Stimulated activated CD4-positive, alpha-beta T cell treated with anti-CD3 and anti-CD28 coated beads, Interleukin-2, amount 100 ng/mL, for 4 hours (primary cell): ENCODE measurements at regions not wholly inside any gene's neighbourhood (a gene's known extent, or its start where the extent isn't known, plus 50 kb on each side); places are given as distances from the start of the nearest gene placed in this dataset.

Experiments
- DNase-seq: peaks from one replicate; pipeline ENCODE4 v3.0.0-alpha.2; 2020; ENCODE audit warnings: low read depth

DNA sequence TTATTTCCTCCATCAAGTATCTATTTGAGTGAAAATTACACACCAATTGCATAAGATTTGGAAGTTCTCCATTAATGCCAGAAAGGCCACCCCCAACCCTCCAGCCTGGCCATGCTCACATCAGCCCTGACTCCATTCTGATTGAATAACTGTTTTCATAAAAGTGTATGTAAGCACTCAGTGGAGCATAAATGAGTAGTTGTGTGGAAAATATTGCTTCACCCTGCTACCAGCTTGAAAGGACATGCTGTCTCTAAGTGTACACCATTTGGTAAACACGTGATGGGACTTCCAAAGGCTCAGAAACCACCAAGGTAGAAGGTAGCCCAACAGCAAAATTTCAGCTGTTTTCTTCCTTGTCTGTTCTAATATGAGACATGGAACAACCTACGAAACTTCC is 393.8 kb downstream of the ZNF385D start:
- DNase-seq, result no peak

- DNase-seq, result no peak
Measured at GRCh38 chr3:21356402-21356801, 394.6 kb downstream of the ZNF385D start.

DNA sequence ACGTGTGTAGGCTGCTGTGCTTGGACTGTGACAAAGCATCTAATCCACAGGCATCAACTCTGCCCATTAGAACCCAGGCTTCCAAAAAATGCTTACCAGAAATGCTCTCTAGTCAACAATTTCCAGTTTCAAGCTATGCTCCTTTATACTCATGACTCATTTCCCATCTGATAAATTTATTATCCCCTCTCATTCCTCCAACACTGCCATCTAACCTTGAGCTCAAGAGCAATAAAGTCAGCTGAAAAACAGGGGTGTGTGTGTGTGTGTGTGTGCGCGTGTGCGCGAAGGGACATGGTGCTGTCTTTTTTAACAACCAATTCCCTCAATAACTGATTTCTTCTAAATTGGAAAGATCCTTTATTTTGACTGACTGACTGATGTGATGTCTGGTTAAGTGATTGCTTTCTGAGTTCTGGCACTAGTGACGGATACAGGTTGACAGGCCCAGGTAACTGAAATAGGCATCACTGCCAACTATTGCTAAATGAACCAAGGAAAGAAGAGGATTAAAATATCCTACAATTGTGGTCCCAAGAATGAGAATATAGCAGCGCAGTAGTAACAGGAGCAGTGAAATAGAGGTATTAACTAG is 405.5 kb downstream of the ZNF385D start:
- no peak for DNase-seq

GRCh38 chr3:21331857-21332256 is 419.2 kb downstream of the ZNF385D start:
- DNase-seq, result no peak

- no peak for DNase-seq
Measured at GRCh38 chr3:21331321-21331720, 419.7 kb downstream of the ZNF385D start.

DNA sequence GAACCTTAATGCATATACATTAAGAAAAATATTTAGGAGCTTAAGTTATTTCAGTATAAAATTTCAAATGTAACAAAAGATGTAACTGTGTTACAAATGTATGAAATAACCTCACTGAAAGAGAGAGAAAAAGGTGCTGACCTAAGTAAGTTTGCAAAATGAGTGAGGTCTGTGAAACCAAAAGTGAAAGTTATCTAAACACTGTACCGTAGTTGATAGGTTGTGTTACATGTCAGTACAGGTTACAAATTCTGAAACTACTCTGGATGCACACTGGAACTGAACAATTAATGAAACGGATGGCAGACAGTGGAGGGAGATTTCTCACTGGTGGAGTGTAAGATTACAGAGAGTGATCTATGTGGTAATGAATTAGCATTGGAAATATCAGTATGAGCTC is 420.7 kb downstream of the ZNF385D start:
- no peak for DNase-seq

DNA sequence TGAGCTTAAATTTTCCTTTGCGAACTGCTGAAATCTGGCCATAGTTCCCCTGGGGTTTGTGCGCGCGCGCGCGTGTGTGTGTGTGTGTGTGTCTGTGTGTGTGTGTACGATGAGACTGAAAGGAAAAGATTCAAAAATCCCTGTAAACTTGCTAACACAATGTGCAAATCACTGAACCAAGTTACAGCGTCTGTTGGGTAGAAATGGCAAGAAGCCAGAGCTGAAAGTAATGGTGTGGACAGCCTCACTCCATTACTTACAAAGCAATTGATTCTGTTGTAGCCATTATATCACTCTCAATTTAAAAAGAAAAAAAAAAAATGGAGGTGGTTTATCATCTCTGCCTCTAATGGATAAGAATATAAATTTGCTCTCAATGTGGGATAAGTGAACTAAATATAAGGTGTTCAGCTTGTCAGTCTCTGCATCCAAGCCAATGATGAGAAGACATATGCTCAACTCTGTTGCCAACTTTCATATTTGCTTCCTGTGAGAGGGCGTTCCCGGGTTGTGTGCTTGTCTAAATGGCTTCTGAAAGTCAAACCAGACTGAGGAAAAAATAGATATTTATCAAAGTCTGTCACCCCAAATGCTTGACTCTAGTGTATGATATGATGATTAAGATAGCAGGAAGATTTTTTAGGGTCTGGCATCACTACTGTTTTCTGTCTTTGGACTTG is 422.2 kb downstream of the ZNF385D start:
- no peak for DNase-seq

DNA sequence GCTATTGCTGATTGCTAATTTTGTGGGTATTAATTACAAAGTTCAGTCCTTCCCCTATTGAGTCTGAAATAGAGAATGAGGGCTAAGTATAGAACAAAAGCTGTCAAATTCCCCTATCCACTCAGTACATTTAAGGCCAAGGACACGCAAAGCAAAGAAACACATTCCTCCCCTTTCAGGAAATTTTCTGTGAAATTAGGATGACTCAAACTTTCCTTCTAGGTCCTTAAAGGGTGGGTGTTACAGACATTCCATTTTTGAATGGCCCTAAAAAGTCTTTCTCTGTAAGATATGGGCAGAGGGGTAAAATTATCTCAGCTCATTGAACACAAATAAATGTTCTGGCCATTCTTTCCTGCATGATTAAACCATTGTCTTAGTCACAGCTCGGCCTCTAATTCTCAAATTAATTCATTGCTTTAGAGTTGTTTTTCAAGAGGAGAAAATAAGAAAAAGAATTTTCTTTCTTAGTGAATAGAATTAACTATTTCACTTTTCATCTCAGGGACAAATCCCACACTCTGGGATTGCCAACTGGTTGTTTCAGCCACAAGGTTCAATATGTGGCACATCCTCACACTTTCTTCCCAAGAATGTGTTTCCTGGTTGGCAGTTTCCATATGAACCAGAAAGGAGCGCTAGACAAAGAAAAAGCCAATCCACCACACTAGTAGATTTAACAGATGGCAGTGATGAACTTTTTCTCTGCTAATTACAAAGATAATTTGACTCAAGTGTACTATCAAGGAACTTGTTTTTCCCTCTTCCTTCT is 424.1 kb downstream of the ZNF385D start:
- DNase-seq, result no peak

DNA sequence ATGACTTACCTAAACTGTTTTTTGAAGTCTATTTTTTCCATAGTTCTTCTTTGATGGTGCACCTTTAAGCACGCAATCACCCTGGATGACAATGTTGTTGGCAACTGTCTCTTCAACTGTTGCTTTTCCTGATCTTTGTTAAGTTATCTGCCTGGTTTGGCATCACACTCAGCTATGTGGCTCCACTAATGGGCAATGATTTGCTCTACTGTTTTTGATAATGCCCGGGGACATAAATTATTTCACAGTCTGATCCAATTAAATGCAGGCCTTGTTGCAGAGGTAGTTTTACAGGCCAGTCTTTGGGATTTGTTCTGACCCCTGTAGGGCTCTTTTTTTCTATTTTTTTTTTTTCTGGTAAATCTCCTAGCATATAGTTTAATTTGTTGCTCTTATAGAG is 436.3 kb downstream of the ZNF385D start:
- no peak for DNase-seq

GRCh38 chr3:21310891-21311290 is 440.1 kb downstream of the ZNF385D start:
- DNase-seq, result no peak

DNA sequence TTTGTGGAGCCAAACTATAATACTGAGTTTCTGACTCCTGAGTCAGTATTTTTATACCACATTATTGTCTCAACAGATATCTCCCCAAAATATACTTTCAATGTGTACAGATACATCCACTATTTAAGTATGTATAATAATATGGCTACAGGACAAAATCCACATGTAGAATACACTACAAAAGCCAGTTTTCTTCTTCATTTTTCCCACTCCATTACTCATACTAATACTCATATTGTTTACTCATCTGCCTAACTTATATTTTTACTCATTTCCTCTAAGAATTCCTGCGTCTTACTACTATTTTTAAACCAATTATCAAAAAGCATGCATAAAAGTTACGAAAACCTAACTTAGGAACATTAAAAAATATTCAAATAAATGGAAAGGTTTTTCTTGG is 440.8 kb downstream of the ZNF385D start:
- no peak for DNase-seq

DNA sequence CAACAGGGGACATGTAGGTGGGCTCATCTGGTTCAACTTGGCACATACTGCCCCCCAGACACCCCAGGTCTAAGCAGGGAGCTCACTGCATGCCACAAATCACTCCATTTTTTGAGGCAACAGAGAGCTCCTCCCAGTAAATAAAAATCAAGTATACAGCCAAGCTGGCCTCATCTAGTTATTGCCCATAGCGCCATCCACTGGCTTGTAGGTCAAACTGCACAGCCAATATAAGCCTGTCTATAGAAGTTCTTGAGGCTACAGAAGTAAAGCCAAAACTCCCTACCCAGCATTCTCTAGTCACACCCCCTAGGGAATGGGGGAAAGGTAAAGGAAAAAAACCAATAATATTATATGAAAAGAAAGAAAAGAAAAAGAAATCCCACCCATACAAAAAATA is 453.7 kb downstream of the ZNF385D start:
- no peak for DNase-seq

DNA sequence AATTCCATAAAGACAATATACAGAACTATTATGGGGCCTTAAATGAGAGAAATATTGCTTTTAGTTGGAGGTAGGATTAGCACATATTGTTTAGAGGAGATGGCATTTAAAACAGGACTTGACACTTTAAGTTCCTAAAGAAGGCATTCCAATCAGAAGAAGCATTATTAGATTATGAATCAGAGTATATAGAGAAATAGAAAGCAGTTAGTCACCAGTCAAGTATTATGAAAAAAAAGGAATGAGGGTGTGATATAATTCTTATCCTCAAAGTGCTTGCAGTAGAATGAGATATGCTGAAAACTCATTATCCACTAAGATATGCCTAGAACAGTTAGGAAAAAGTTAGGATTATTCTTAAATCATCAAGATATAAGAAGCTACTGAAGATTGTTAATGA is 456.2 kb downstream of the ZNF385D start:
- no peak for DNase-seq

GRCh38 chr3:21292971-21293370 is 458.0 kb downstream of the ZNF385D start:
- DNase-seq, result no peak

DNA sequence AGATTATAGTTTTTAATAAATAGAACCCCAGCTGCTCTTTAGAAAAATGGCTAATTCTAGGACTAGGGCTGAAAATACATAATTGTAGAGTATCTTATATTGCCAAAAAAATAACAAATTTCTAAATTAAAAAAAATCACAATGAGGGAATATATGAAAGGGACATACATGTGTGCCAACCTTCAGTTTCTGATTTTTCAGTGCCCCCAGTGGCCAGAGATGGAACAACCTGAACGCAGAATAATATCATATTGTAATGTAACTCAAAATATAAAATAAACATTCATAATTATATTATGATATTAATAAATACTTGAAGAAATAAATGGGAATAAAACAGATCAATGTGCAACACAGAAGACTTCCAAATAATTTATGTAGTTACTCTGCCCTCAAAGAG is 460.5 kb downstream of the ZNF385D start:
- no peak for DNase-seq

DNA sequence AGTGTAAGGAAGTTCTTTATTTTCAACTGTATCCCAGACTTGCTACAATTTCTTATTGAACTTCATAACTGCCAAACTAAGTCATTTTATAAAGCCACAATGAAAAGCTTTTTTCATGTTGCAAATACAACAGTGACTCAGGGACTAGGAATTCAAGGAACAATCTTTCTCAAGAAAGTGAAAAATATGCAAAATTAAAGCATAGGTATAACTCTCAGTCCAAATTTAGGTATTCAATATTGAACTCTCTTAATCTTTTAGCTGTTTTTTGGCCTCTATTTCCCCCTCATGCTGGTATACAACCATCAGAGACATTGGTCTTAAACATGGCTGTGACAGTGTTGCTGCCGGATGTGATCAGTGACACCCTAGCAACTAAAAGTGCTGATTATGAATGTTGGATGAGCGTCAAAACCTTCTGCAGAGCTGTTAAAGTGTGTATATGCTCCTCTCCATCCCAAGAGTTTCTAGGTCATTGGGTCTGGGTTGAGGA is 476.9 kb downstream of the ZNF385D start:
- DNase-seq, result no peak

DNA sequence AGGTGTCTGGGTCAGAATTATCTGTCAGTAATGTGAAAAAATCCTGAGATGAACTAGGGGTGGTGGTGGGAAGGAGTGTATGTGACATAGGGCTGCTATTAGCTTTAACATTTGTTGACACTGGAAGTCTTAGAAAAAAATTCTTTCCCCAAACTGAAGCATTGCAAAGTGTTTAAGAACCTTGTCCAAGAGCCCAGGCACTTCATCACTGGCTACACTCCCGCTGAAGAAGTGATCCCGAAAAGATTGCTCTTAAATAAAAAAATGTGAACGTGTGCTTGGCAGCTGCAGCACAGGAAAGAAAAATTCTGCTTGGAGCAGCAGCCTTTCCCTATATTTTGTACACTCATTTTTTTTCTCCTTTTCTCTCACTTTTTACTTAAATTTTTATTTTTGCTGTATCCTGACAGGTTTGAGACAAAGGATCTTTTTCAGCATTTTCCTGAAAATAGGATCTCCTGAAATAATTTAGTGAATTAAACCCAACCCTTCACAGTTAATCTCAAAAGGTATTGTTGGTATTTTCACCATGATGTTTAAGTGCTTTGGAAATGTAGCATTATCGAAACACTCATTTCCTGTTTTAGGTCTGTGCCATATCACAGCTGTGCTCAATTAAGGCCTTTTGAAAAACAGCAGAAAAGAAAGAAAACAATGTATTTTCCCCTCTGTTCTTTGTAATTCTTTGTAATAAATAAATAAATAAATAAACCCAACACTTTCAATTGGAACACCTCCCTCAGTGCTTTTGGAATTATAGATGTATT is 477.6 kb downstream of the ZNF385D start:
- no peak for DNase-seq

DNA sequence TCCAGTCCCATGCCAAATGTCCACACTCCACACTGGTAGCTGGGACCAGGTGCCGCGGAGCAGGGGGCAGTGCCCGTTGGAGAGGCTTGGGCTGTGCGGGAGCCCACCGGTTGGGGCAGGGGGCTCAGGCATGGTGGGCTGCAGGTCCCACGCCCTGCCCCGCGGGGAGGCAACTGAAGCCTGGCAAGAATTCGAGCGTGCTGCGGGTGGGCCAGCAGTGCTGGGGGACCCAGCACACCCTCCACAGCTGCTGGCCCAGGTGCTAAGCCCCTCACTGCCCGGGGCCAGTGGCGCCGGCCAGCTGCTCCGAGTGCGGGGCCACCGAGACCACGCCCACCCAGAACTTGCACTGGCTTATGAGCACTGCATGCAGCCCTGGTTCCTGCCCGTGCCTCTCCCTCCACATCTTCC is 479.4 kb downstream of the ZNF385D start:
- DNase-seq, result no peak

DNA sequence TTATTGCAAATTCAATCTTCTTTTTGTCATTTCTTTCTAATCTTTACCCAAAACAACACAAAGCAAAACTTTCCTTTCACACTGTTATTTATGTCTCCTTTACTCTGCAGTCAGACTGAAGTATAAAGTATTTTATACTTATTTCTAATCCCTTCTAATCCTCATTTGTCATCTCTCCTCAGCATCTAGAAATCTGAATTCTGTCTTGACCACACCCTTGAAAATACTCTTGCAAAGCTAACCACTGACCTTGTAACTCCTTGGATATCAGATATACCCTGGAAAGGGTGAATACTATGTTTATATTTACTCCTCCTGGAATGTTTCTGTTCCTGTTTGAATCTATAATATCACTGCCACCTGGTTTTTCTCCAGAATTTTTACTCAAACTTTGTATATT is 481.1 kb downstream of the ZNF385D start:
- no peak for DNase-seq

- DNase-seq, result no peak
Measured at GRCh38 chr3:21260507-21260906, 490.5 kb downstream of the ZNF385D start.

- DNase-seq, result no peak
Measured at GRCh38 chr3:21259896-21260295, 491.1 kb downstream of the ZNF385D start.

DNA sequence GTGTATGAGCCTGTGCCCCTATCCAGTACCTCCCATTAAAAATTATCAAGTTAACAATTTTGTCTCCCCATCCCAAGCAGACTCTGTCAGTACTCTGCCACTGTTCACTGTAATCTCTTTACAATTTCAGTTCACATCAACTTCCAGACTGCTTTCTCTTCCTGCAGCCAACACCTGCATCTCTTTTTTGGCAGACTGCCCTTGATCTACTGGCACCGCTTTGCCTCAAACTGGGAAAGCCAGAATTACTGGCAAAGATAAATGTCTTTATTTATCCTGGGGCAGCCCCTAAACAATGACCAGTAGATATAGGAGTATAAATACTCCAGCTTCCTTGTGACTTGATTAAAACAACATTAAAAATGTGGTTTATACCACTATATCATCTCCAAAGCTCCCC is 494.1 kb downstream of the ZNF385D start:
- no peak for DNase-seq

DNA sequence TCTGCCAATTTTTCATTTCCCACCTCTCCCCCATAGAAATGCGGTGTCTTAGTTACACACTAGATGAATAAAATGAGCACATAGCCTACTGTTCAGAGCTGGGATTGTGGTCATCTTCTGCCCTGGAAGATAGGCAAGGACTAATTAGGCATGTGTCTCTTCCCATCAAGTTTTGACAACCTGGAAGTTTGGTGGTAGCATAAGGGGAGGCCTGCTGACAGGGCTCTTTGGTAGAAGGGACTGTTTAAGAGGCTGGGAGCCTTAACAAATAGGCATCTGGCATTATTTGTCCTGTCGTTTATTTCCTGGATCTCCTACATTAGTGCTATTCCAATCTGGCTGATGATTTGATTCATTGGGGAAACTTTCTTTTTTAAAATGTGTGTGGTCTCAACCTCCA is 512.3 kb downstream of the ZNF385D start:
- DNase-seq, result no peak
